Brain microvascular endothelial cell (primary cell): ENCODE measurements at regions not wholly inside any gene's neighbourhood (a gene's known extent, or its start where the extent isn't known, plus 50 kb on each side); places are given as distances from the start of the nearest gene placed in this dataset.

Experiments
- DNase-seq: peaks from one replicate; pipeline ENCODE4 v3.0.0-alpha.2; 2020
- H3K27ac ChIP-seq: fragments of 250-450 bp; sonication (Bioruptor Pico); 2 replicates; pipeline ENCODE4 v1.5.1; 2020; ENCODE audit warnings: mild to moderate bottlenecking, moderate library complexity
- H3K27me3 ChIP-seq: fragments of 250-450 bp; sonication (Bioruptor Pico); replicated peaks from 2 replicates; pipeline ENCODE4 v1.5.1; 2020; ENCODE audit warnings: mild to moderate bottlenecking
- H3K36me3 ChIP-seq: fragments of 250-450 bp; sonication (Bioruptor Pico); replicated peaks from 2 replicates; pipeline ENCODE4 v1.5.1; 2020; ENCODE audit warnings: mild to moderate bottlenecking
- H3K4me3 ChIP-seq: 2 replicates; pipeline ENCODE4 v1.5.1; 2011; ENCODE audit warnings: low read depth, mild to moderate bottlenecking, control low read depth, low read length, moderate library complexity
- CTCF ChIP-seq: IDR thresholded peaks from 2 replicates; pipeline ENCODE4 v1.5.1; 2011; ENCODE audit warnings: low read depth, mild to moderate bottlenecking, moderate library complexity, low read length, control low read depth, inconsistent platforms; ENCODE audit errors: missing control alignments
- in situ Hi-C: cut with HindIII; loops from 2 replicates; pipeline ENCODE4 v1.10.0; 2017; ENCODE audit warnings: low sequenced_read_pairs, low pct_ligation_motif_present

GRCh38 chr20:51867251-51867650 is 64.9 kb upstream of the SALL4 start:
- Histone ChIP-seq H3K36me3 (no peaks in the 10 kb centered on the region), H3K27ac (no peak overlapping the region), H3K4me3 (no peak overlapping the region), H3K27me3 (no peaks in the 10 kb centered on the region)
- TF ChIP-seq CTCF: no peak
- in situ Hi-C loops: no loop called here
- DNase-seq: no peak

GRCh38 chr20:51864967-51865366 is 62.6 kb upstream of the SALL4 start:
- Histone ChIP-seq H3K36me3 (no peaks in the 10 kb centered on the region), H3K27ac (no peak overlapping the region), H3K4me3 (no peak overlapping the region), H3K27me3 (no peaks in the 10 kb centered on the region)
- TF ChIP-seq CTCF: no peak
- DNase-seq: no peak
- in situ Hi-C loops: no loop called here

- no peaks in the 10 kb centered on the region for H3K36me3 ChIP-seq
- in situ Hi-C loops: no loop called here
- H3K4me3 ChIP-seq: peak overlapping the region; percentile 48
- H3K27me3 ChIP-seq: no peaks in the 10 kb centered on the region
- no peak for TF ChIP-seq CTCF
- DNase-seq: peak; percentile 84
- H3K27ac ChIP-seq: peak overlapping the region; percentile 95
Observed at GRCh38 chr20:51862796-51863195, 60.5 kb upstream of the SALL4 start.

GRCh38 chr20:51861726-51862466 is 59.6 kb upstream of the SALL4 start:
- TF ChIP-seq CTCF: no peak
- no peaks in the 10 kb centered on the region for H3K27me3 ChIP-seq
- peak overlapping the region; percentile 95 for H3K27ac ChIP-seq
- H3K4me3 ChIP-seq: peak overlapping the region; percentile 48
- no peaks in the 10 kb centered on the region for H3K36me3 ChIP-seq
- in situ Hi-C loops: no loop called here
- DNase-seq: peak; percentile 78

GRCh38 chr20:51860111-51860882 is 58.0 kb upstream of the SALL4 start:
- peak; percentile 39 for DNase-seq
- in situ Hi-C loops: no loop called here
- no peaks in the 10 kb centered on the region for H3K36me3 ChIP-seq

More at GRCh38 chr20:51860111-51860882, 58.0 kb upstream of the SALL4 start:
- no peaks in the 10 kb centered on the region for H3K27me3 ChIP-seq
- no peak for TF ChIP-seq CTCF
- peak overlapping the region; percentile 69 for H3K27ac ChIP-seq
- no peak overlapping the region for H3K4me3 ChIP-seq
